Ascending aorta (tissue), 2 donors: ENCODE measurements at regions not wholly inside any gene's neighbourhood (a gene's known extent, or its start where the extent isn't known, plus 50 kb on each side); places are given as distances from the start of the nearest gene placed in this dataset.

Source experiments
- DNase-seq, 2 donors: peaks; one replicate each; pipeline ENCODE4 v3.0.0-alpha.2; 2019; ENCODE audit warnings: low spot score in 2 of 2
- H3K27ac ChIP-seq, 2 donors: fragments of 200-600 bp; sonication (generic); one replicate each; pipeline ENCODE4 v1.5.1; 2016 to 2017; ENCODE audit warnings: mild to moderate bottlenecking in 1 of 2
- H3K27me3 ChIP-seq: fragments of 200-600 bp; sonication (generic); one replicate; pipeline ENCODE4 v1.5.1; 2017
- H3K36me3 ChIP-seq, 2 donors: fragments of 200-600 bp; sonication (generic); one replicate each; pipeline ENCODE4 v1.5.1; 2016
- H3K4me1 ChIP-seq, 2 donors: fragments of 200-600 bp; sonication (generic); one replicate each; pipeline ENCODE4 v1.5.1; 2016 to 2017; ENCODE audit warnings: mild to moderate bottlenecking in 1 of 2
- H3K4me3 ChIP-seq, 2 donors: fragments of 200-600 bp; sonication (generic); one replicate each; pipeline ENCODE4 v1.5.1; 2016 to 2017; ENCODE audit warnings: mild to moderate bottlenecking in 1 of 2
- H3K9me3 ChIP-seq, 2 donors: fragments of 200-600 bp; sonication (generic); one replicate each; pipeline ENCODE4 v1.5.1; 2016
- CTCF ChIP-seq, 3 experiments: fragments of 200-600 bp in 2 of 3; fragments of 450-650 bp in 1 of 3; sonication (generic) in 2 of 3; IDR thresholded peaks; one replicate each; pipeline ENCODE4 v1.5.1; 2016 to 2019; ENCODE audit warnings: antibody characterized with exemption in 3 of 3, mild to moderate bottlenecking in 1 of 3, moderate library complexity in 1 of 3
- intact Hi-C: fragments of 100-400 bp; cut with DNase I; formaldehyde crosslinking; loops from one replicate; pipeline ENCODE4 v1.15.1; 2023

DNA sequence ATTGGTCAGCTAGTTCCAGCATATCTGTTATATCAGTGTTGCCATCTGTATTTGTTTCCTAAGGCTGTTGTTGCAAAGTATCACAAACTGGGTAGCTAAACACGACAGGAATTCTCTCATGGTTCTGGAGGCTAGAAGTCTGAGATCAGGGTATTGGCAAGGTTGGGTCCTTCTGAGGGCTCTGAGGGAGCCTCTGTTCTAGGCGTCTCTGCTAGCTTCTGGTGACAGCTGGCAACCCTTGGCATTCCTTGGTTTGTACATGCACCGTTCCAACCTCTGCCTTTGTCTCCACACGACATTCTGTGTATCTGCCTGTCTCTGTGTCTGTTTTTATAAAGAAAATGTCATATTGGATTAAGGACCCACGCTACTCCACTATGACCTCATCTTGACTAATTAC lies 219.9 kb upstream of the NLRP1 start:
- H3K9me3 ChIP-seq: peaks cover 0 to 3% of the 10 kb centered on the region in 2 donors
- H3K4me3 ChIP-seq: no peak overlapping the region
- DNase-seq: no peak
- intact Hi-C loops: no loop called here
- H3K27ac ChIP-seq: no peak overlapping the region
- no peak for TF ChIP-seq CTCF (IDR thresholded peaks at IDR 0.05)
- H3K36me3 ChIP-seq: no peaks in the 10 kb centered on the region
- no peaks in the 10 kb centered on the region for H3K4me1 ChIP-seq
- H3K27me3 ChIP-seq: no peaks in the 10 kb centered on the region

- intact Hi-C loops: no loop called here
- DNase-seq: no peak
- Histone ChIP-seq H3K4me3 (no peak overlapping the region), H3K9me3 (peaks cover 0 to 28% of the 10 kb centered on the region in 2 donors), H3K4me1 (no peaks in the 10 kb centered on the region), H3K27ac (no peak overlapping the region), H3K36me3 (no peaks in the 10 kb centered on the region), H3K27me3 (no peaks in the 10 kb centered on the region)
- no peak for TF ChIP-seq CTCF (IDR thresholded peaks at IDR 0.05)
Observed at GRCh38 chr17:5809056-5809455, 224.7 kb upstream of the NLRP1 start.

GRCh38 chr17:5809580-5810188 lies 225.4 kb upstream of the NLRP1 start:
- intact Hi-C loops: no loop called here
- H3K4me3 ChIP-seq: no peak overlapping the region
- peaks cover 0 to 28% of the 10 kb centered on the region in 2 donors for H3K9me3 ChIP-seq
- DNase-seq: no peak
- TF ChIP-seq CTCF (IDR thresholded peaks at IDR 0.05): no peak
- no peak overlapping the region for H3K27ac ChIP-seq
- H3K27me3 ChIP-seq: no peaks in the 10 kb centered on the region
- H3K4me1 ChIP-seq: no peaks in the 10 kb centered on the region
- H3K36me3 ChIP-seq: no peaks in the 10 kb centered on the region

- Histone ChIP-seq H3K4me1 (no peaks in the 10 kb centered on the region), H3K9me3 (peaks cover 0 to 28% of the 10 kb centered on the region in 2 donors), H3K27ac (no peak overlapping the region), H3K36me3 (no peaks in the 10 kb centered on the region), H3K27me3 (no peaks in the 10 kb centered on the region), H3K4me3 (no peak overlapping the region)
- DNase-seq: no peak
- TF ChIP-seq CTCF (IDR thresholded peaks at IDR 0.05): no peak
- intact Hi-C loops: no loop called here
Observed at GRCh38 chr17:5812590-5812989, 228.3 kb upstream of the NLRP1 start.

DNA sequence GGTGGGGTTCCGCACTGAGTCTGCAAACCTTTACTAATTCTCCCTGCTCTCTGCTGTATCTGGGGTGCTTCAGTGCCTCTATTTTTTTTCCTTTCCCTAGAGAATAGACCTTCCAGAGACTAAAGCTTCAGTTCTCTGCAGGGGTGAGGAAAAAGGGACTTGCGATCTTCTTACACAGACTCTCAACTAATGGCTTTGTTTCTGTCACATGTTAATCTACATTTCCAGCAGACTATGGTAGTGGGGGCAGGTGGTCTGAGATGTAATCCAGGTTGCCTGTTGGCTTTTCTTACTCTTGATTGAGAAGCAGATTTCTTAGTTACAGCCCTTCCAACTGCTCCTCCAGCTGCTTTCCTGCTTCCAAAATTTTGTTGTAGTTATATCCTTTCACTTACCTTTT lies 229.0 kb upstream of the NLRP1 start:
- Histone ChIP-seq H3K27me3 (no peaks in the 10 kb centered on the region), H3K4me1 (no peaks in the 10 kb centered on the region), H3K4me3 (no peak overlapping the region), H3K36me3 (no peaks in the 10 kb centered on the region), H3K9me3 (peaks cover 0 to 28% of the 10 kb centered on the region in 2 donors), H3K27ac (no peak overlapping the region)
- no peak for TF ChIP-seq CTCF (IDR thresholded peaks at IDR 0.05)
- no peak for DNase-seq
- intact Hi-C loops: no loop called here

DNA sequence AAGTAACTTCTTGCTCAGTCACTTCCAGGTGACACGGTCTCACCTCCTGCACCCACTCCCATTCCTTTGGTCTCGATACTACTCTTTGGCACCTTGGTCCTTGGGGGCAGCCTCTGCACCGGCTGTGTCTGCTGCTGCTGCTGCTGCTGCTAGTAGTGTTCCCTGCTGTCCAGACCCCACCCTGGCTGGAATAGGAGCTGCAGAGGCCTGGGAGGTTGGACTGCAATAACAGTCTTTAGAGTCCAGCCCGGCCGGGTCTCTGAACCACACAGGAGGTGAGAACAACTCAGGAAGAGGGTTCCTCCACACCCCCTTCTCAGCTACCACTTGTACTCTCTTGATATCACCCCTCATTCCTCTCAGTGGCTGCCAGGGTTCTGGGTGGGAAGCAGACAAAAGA lies 231.1 kb upstream of the NLRP1 start:
- TF ChIP-seq CTCF (IDR thresholded peaks at IDR 0.05): no peak
- intact Hi-C loops: no loop called here
- H3K4me3 ChIP-seq: no peak overlapping the region
- no peak overlapping the region for H3K27ac ChIP-seq
- H3K36me3 ChIP-seq: no peaks in the 10 kb centered on the region
- H3K4me1 ChIP-seq: no peaks in the 10 kb centered on the region
- H3K27me3 ChIP-seq: no peaks in the 10 kb centered on the region
- H3K9me3 ChIP-seq: peaks cover 0 to 14% of the 10 kb centered on the region in 2 donors
- DNase-seq: no peak
